ENCODE measurements at regions not wholly inside any gene's neighbourhood (a gene's known extent, or its start where the extent isn't known, plus 50 kb on each side); places are given as distances from the start of the nearest gene placed in this dataset.
"Not testable (repeated sequence)": the region's sequence is repeated elsewhere in the genome, so short reads cannot be mapped to it uniquely, and the experiment has no call there.

GRCh38 chr17:71503710-71504465 is 616.9 kb upstream of the SOX9 start:
- TF ChIP-seq TAF1 (IDR thresholded peaks at IDR 0.05; ENCODE audit: borderline replicate concordance, low read depth, low read length) (no peak), POLR2A (IDR thresholded peaks at IDR 0.05; ENCODE audit: low read depth, low read length) (no peak), POLR2AphosphoS5 (IDR thresholded peaks at IDR 0.05; ENCODE audit: low read depth, low read length) (no peak)
- FAIRE-seq (no peak), DNase-seq (ENCODE audit: insufficient read length) (no peak)

DNA sequence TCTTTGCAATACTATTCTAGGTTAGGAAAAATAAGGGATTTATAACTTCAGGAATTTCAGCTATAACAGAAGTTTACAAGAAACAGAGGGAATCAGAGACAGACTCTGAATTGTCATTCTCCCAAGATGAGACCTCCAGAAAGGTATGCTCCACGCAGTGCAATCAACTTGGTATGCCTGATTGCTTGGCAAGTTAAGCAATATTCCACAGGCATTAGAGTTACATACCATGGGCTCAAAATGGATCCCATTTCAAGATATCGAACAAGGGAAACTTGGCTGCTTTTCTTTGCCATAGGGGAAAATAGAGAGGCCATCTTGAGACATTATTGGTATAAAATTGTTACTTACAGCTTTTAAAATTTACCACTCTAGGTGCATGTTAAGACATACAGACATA is 615.6 kb upstream of the SOX9 start:
- no peak for DNase-seq (ENCODE audit: insufficient read length)
- FAIRE-seq: no peak

GRCh38 chr17:71505981-71506380 is 614.8 kb upstream of the SOX9 start:
- TF ChIP-seq POLR2A (IDR thresholded peaks at IDR 0.05; ENCODE audit: low read depth, low read length) (no peak), TAF1 (IDR thresholded peaks at IDR 0.05; ENCODE audit: borderline replicate concordance, low read depth, low read length) (no peak), POLR2AphosphoS5 (IDR thresholded peaks at IDR 0.05; ENCODE audit: low read depth, low read length) (no peak)
- FAIRE-seq (no peak), DNase-seq (ENCODE audit: insufficient read length) (no peak)

More for the DNA sequence above, 615.6 kb upstream of the SOX9 start:
- TF ChIP-seq TAF1 (IDR thresholded peaks at IDR 0.05; ENCODE audit: borderline replicate concordance, low read depth, low read length) (no peak), POLR2AphosphoS5 (IDR thresholded peaks at IDR 0.05; ENCODE audit: low read depth, low read length) (no peak), POLR2A (IDR thresholded peaks at IDR 0.05; ENCODE audit: low read depth, low read length) (no peak)

DNA sequence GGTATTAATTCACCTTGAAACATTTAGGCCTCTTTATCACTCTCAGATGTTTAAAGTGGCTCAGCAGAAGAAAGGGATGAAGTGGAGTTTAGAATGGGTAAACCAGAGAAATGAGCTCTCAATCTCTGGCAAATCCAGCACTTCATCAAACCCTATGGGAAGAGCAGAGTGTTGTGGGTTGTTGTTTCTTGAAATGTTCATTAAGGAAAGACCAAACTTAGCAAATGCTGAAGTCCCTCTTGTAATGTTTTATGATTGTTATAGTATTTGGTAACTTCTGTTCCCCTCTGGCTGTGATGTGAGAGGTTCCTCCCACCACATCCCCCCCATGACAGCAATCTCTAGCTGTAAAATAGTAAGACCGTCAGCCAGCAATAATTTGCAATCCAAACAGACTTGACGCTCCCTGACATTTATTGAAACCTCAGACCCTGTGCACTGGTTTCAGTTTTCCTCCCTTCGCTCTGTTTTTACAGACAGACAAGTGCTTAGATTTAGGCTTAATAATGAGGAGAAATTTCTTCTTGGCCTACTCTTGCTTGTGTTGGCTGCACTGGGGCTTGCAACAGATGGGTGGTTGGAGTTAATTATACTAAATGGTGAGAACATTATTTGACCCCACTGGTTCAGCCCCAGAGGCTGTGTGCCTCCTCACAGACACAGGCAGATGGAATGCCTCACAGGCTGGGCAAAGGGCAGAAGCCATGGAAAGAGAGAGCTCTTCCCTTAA is 609.4 kb upstream of the SOX9 start:
- DNase-seq (ENCODE audit: insufficient read length) (no peak), FAIRE-seq (no peak)
- TF ChIP-seq POLR2A (IDR thresholded peaks at IDR 0.05; ENCODE audit: low read depth, low read length) (no peak), TAF1 (IDR thresholded peaks at IDR 0.05; ENCODE audit: borderline replicate concordance, low read depth, low read length) (no peak), POLR2AphosphoS5 (IDR thresholded peaks at IDR 0.05; ENCODE audit: low read depth, low read length) (no peak)

GRCh38 chr17:71513725-71514124 is 607.1 kb upstream of the SOX9 start:
- FAIRE-seq; DNase-seq (ENCODE audit: insufficient read length): not testable (repeated sequence)

- FAIRE-seq (no peak), DNase-seq (ENCODE audit: insufficient read length) (no peak)
- TF ChIP-seq POLR2AphosphoS5 (IDR thresholded peaks at IDR 0.05; ENCODE audit: low read depth, low read length) (no peak), TAF1 (IDR thresholded peaks at IDR 0.05; ENCODE audit: borderline replicate concordance, low read depth, low read length) (no peak), POLR2A (IDR thresholded peaks at IDR 0.05; ENCODE audit: low read depth, low read length) (no peak)
Observed at GRCh38 chr17:71516149-71516548, 604.7 kb upstream of the SOX9 start.

GRCh38 chr17:71519285-71519684 is 601.5 kb upstream of the SOX9 start:
- TF ChIP-seq TAF1 (IDR thresholded peaks at IDR 0.05; ENCODE audit: borderline replicate concordance, low read depth, low read length) (no peak), POLR2A (IDR thresholded peaks at IDR 0.05; ENCODE audit: low read depth, low read length) (no peak), POLR2AphosphoS5 (IDR thresholded peaks at IDR 0.05; ENCODE audit: low read depth, low read length) (no peak)
- DNase-seq (ENCODE audit: insufficient read length): no peak
- no peak for FAIRE-seq

- no peak for FAIRE-seq
- no peak for DNase-seq (ENCODE audit: insufficient read length)
- no peak for TF ChIP-seq TAF1 (IDR thresholded peaks at IDR 0.05; ENCODE audit: borderline replicate concordance, low read depth, low read length)
- no peak for TF ChIP-seq POLR2A (IDR thresholded peaks at IDR 0.05; ENCODE audit: low read depth, low read length)
- no peak for TF ChIP-seq POLR2AphosphoS5 (IDR thresholded peaks at IDR 0.05; ENCODE audit: low read depth, low read length)
Observed at GRCh38 chr17:71521724-71522123, 599.1 kb upstream of the SOX9 start.

- FAIRE-seq (no peak), DNase-seq (ENCODE audit: insufficient read length) (no peak)
- TF ChIP-seq POLR2AphosphoS5 (IDR thresholded peaks at IDR 0.05; ENCODE audit: low read depth, low read length): no peak
- TF ChIP-seq POLR2A (IDR thresholded peaks at IDR 0.05; ENCODE audit: low read depth, low read length): no peak
- TF ChIP-seq TAF1 (IDR thresholded peaks at IDR 0.05; ENCODE audit: borderline replicate concordance, low read depth, low read length): no peak
Observed at GRCh38 chr17:71522383-71522782, 598.4 kb upstream of the SOX9 start.

DNA sequence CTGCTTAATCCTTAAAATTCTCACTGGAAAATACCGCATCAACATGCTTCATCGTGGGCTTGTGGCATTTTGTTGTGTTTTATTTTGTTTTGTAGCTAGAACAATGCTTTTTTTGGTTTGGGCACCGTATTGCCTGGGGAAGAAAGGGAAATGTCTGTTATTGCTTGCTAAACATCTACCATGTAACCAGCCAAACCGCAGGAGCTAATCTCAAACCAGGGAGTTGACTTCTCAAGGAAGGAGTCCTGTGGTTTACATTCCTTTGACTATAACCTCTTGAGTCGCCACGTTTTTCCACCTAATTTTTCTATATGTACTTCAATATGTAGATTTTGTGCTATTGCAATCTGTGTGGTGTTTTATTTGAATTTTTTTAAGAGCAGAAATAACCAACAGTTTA is 593.5 kb upstream of the SOX9 start:
- no peak for DNase-seq (ENCODE audit: insufficient read length)
- FAIRE-seq: no peak
- TF ChIP-seq POLR2AphosphoS5 (IDR thresholded peaks at IDR 0.05; ENCODE audit: low read depth, low read length): no peak
- TF ChIP-seq TAF1 (IDR thresholded peaks at IDR 0.05; ENCODE audit: borderline replicate concordance, low read depth, low read length): no peak
- TF ChIP-seq POLR2A (IDR thresholded peaks at IDR 0.05; ENCODE audit: low read depth, low read length): no peak

DNA sequence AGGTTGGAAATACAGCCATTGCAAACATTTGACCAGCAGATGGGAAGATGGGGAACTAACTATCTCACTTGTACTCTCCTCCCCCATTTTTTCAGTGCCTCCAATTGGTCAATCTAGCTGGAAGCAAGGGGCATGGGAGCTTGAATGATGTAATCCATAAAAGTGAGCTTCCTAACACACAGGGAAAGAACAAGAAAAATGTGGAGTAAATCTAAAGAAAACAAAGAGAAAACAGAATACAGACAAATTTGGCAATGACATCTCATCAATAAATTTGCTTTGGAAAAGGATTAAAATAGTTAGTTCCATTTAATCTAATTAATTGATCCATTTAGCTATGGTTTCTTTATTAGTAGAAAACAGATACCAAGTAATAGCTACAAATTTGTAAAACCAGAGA is 592.6 kb upstream of the SOX9 start:
- FAIRE-seq (no peak), DNase-seq (ENCODE audit: insufficient read length) (no peak)
- TF ChIP-seq TAF1 (IDR thresholded peaks at IDR 0.05; ENCODE audit: borderline replicate concordance, low read depth, low read length): no peak
- TF ChIP-seq POLR2AphosphoS5 (IDR thresholded peaks at IDR 0.05; ENCODE audit: low read depth, low read length): no peak
- no peak for TF ChIP-seq POLR2A (IDR thresholded peaks at IDR 0.05; ENCODE audit: low read depth, low read length)

GRCh38 chr17:71530248-71530647 is 590.6 kb upstream of the SOX9 start:
- no peak for DNase-seq (ENCODE audit: insufficient read length)
- TF ChIP-seq POLR2A (IDR thresholded peaks at IDR 0.05; ENCODE audit: low read depth, low read length) (no peak), TAF1 (IDR thresholded peaks at IDR 0.05; ENCODE audit: borderline replicate concordance, low read depth, low read length) (no peak), POLR2AphosphoS5 (IDR thresholded peaks at IDR 0.05; ENCODE audit: low read depth, low read length) (no peak)
- FAIRE-seq: no peak
